ENCODE measurements at regions not wholly inside any gene's neighbourhood (a gene's known extent, or its start where the extent isn't known, plus 50 kb on each side); places are given as distances from the start of the nearest gene placed in this dataset.

- WGBS (ENCODE audit: low lambda C conversion rate) = 6% methylated on average over 1 of the region's 1 CpG
Measured at GRCh38 chr12:103182299-103182698, 224.8 kb downstream of the ASCL1 start.

More at GRCh38 chr12:103182299-103182698, 224.8 kb downstream of the ASCL1 start:
- no peaks in the 10 kb centered on the region for H3K79me2 ChIP-seq (ENCODE audit: insufficient read depth)
- no peak overlapping the region for H3K27ac ChIP-seq (ENCODE audit: low read depth in 2 of 2, low read length in 1 of 2)
- no peak overlapping the region for H3K4me2 ChIP-seq
- H3K27me3 ChIP-seq (ENCODE audit: insufficient read depth) = no peaks in the 10 kb centered on the region
- H3K9me3 ChIP-seq = no peaks in the 10 kb centered on the region
- H3K9me2 ChIP-seq = no peaks in the 10 kb centered on the region
- DNase-seq = no peak
- no peak overlapping the region for H3K9ac ChIP-seq
- no peaks in the 10 kb centered on the region for H3K36me3 ChIP-seq (replicated peaks in 1 of 2; ENCODE audit: control insufficient read depth in 1 of 2, insufficient read depth in 2 of 2, low read length in 1 of 2)
- H3K4me3 ChIP-seq (ENCODE audit: low read depth in 2 of 2, low read length in 1 of 2) = no peak overlapping the region
- no peaks in the 10 kb centered on the region for H4K20me1 ChIP-seq (ENCODE audit: insufficient read depth)
- TF ChIP-seq RCOR1 (IDR thresholded peaks at IDR 0.05; ENCODE audit: low read length) (no peak), PBX3 (IDR thresholded peaks at IDR 0.05) (no peak), MEF2A (IDR thresholded peaks at IDR 0.05; ENCODE audit: borderline replicate concordance, low read depth) (no peak), SMC3 (IDR thresholded peaks at IDR 0.05; ENCODE audit: low read depth, low read length) (no peak), FOSL2 (IDR thresholded peaks at IDR 0.05; ENCODE audit: borderline replicate concordance, low read depth) (no peak), JUND (IDR thresholded peaks at IDR 0.05) (no peak), TEAD4 (IDR thresholded peaks at IDR 0.05; ENCODE audit: borderline replicate concordance, insufficient read depth) (no peak), CHD2 (IDR thresholded peaks at IDR 0.05; ENCODE audit: low read length, partially characterized antibody) (no peak), NFIC (IDR thresholded peaks at IDR 0.05; ENCODE audit: borderline replicate concordance) (no peak), EZH2phosphoT487 (IDR thresholded peaks at IDR 0.05; ENCODE audit: borderline replicate concordance, low read depth) (no peak), TAF1 (IDR thresholded peaks at IDR 0.05; ENCODE audit: borderline replicate concordance, low read depth, low read length) (no peak), REST (IDR thresholded peaks at IDR 0.05; ENCODE audit: low read depth, low read length) (no peak), USF1 (IDR thresholded peaks at IDR 0.05; ENCODE audit: borderline replicate concordance, low read depth) (no peak), MAX (IDR thresholded peaks at IDR 0.05; ENCODE audit: low read depth) (no peak), FOXM1 (IDR thresholded peaks at IDR 0.05; ENCODE audit: low read depth) (no peak), ELF1 (IDR thresholded peaks at IDR 0.05) (no peak), RXRA (IDR thresholded peaks at IDR 0.05; ENCODE audit: borderline replicate concordance, low read depth) (no peak), CTCF (IDR thresholded peaks at IDR 0.05) (no peak), ZBTB33 (IDR thresholded peaks at IDR 0.05; ENCODE audit: borderline replicate concordance, low read depth) (no peak), MXI1 (IDR thresholded peaks at IDR 0.05; ENCODE audit: low read depth, low read length) (no peak)
- POLR2A ChIA-PET = no interaction called here
- H3F3A ChIP-seq (replicated peaks; ENCODE audit: insufficient read depth) = no peaks in the 10 kb centered on the region
- no peaks in the 10 kb centered on the region for H3K4me1 ChIP-seq (ENCODE audit: control insufficient read depth in 1 of 2, insufficient read depth in 2 of 2, low read depth in 1 of 2, low read length in 1 of 2)
- no peak overlapping the region for H2AFZ ChIP-seq (ENCODE audit: low read depth)
- CTCF ChIA-PET = interaction anchor here (1.2 to 1.4 kb wide), 2 partner anchors 132 to 366 kb away, joined by 3 to 4 read pairs; no protein-coding TSS in a partner anchor
